DLD1 (cell line): ENCODE measurements at regions not wholly inside any gene's neighbourhood (a gene's known extent, or its start where the extent isn't known, plus 50 kb on each side); places are given as distances from the start of the nearest gene placed in this dataset.

Source experiments
- in situ Hi-C: cut with HindIII; loops from 2 replicates; pipeline ENCODE4 v1.10.0; 2017; ENCODE audit warnings: low sequenced_read_pairs

GRCh38 chr2:12074126-12074844, 327.9 kb downstream of the LPIN1 start:
- in situ Hi-C loops: no loop called here

- in situ Hi-C loops: no loop called here
These were observed 328.4 kb downstream of the LPIN1 start for GRCh38 chr2:12074845-12075217.

- in situ Hi-C loops: no loop called here
These were observed 329.2 kb downstream of the LPIN1 start for GRCh38 chr2:12075603-12076002.

GRCh38 chr2:12076810-12077209, 330.4 kb downstream of the LPIN1 start:
- in situ Hi-C loops: no loop called here

GRCh38 chr2:12080360-12080759, 333.9 kb downstream of the LPIN1 start:
- in situ Hi-C loops: no loop called here

GRCh38 chr2:12081481-12082210, 335.2 kb downstream of the LPIN1 start:
- in situ Hi-C loops: no loop called here

GRCh38 chr2:12083081-12083581, 336.7 kb downstream of the LPIN1 start:
- in situ Hi-C loops: no loop called here

- in situ Hi-C loops: no loop called here
These were observed 337.4 kb downstream of the LPIN1 start for GRCh38 chr2:12083713-12084419.

- in situ Hi-C loops: no loop called here
These were observed 340.7 kb downstream of the LPIN1 start for GRCh38 chr2:12087175-12087574.

GRCh38 chr2:12087671-12088380, 341.4 kb downstream of the LPIN1 start:
- in situ Hi-C loops: no loop called here

GRCh38 chr2:12089001-12089400, 342.6 kb downstream of the LPIN1 start:
- in situ Hi-C loops: no loop called here

- in situ Hi-C loops: no loop called here
These were observed 343.1 kb downstream of the LPIN1 start for GRCh38 chr2:12089496-12089895.

GRCh38 chr2:12090072-12090471, 343.6 kb downstream of the LPIN1 start:
- in situ Hi-C loops: no loop called here

- in situ Hi-C loops: no loop called here
These were observed 344.2 kb downstream of the LPIN1 start for GRCh38 chr2:12090590-12090989.

GRCh38 chr2:12091201-12091806, 344.9 kb downstream of the LPIN1 start:
- in situ Hi-C loops: no loop called here

GRCh38 chr2:12094134-12094533, 347.7 kb downstream of the LPIN1 start:
- in situ Hi-C loops: no loop called here

GRCh38 chr2:12096051-12096787, 349.8 kb downstream of the LPIN1 start:
- in situ Hi-C loops: no loop called here

GRCh38 chr2:12096788-12097449, 350.5 kb downstream of the LPIN1 start:
- in situ Hi-C loops: no loop called here

- in situ Hi-C loops: no loop called here
These were observed 351.4 kb downstream of the LPIN1 start for GRCh38 chr2:12097859-12098258.
